ENCODE measurements at regions not wholly inside any gene's neighbourhood (a gene's known extent, or its start where the extent isn't known, plus 50 kb on each side); places are given as distances from the start of the nearest gene placed in this dataset.

DNA sequence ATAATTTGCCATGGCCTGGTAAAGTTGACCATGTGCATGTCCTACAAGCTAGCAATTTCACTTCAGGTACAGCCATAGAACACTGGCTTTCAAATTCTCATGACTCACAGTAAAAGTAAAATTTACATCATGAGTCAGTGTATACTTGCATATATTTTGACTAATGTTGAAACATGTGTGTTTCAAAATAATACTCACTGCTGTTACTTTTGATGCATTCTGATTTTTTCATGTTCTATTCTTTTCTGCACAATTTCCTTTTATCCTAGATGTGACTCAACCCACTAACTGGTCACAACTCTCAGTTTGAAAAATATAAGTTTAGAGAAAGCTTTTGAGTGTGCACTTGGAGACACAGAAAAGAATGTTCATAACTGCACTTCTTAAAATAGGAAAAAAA is 365.7 kb downstream of the FGF13 start:
- no peak for DNase-seq

DNA sequence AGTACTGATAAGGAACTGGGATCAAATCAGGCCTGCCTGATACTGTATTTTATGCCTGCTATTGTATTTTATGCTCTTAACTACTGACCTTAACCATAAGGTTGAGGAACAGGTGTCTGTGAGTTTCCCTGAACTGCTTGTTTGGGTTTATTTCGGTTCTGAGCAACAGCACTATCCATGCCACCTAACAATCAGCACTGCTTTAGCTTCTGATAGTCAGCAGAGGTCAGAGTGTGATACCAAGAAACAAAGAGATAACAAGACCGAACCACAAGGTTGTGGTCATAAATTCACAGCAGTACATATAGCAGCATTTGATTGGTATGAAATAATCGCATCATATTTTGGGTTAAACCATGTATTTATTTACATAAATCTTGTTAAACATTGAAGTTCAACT is 362.2 kb downstream of the FGF13 start:
- no peak for DNase-seq

DNA sequence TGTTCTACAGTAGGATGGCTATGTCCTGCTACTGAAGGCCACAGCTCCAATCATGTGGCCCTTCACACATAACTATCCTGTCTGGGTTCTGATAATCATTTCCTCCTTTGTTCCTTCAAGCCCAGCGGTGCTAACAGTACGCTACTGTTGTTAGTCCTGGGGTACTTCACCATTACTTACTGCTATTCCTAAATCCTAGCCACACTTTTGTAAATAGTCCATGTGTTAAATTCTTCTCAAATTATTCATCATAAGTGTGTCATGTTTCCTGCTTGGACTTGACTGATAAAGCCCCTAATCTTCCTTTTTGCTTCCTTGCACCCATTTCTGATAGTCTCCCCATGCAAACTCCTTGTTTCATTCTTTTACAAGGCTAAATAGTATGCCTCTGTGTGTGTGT is 332.6 kb downstream of the FGF13 start:
- no peak for DNase-seq

DNA sequence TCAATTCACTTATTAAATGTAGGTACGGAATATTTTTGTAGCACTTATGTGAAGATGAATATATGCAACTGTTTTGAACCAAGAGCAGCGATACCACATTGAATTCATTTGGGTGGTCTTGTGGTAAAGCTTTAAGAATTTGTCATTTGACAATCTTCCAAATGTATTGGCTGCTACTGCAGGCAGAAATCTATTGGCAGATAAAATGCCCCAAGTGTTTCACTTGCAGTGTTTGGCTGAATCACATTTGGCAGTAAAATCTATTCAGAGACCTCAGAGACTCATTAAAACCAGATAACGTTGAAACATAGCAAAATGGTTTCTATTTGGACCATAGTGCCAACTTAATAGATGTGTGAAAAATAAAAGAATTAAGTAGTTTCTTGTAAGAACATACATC is 303.4 kb downstream of the FGF13 start:
- DNase-seq = no peak

DNA sequence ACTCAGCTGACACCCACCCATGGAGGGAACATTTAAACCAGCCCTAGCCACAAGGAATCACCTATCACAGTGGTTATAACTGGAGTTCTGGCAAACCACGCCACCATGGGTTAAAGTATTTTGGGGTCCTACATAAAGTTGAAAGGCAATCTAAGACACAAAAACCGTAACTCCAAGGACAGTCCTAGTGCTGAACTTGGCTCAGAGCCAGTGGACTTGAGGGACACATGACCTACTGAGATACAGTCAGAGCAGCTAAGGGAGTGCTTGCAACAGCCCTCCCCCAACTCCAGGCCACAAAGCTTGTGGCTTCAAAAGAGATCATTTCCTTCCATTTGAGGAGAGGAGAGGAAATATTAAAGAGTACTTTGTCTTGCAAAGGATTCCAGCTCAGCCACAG is 300.5 kb downstream of the FGF13 start:
- no peak for DNase-seq
